ENCODE measurements at regions not wholly inside any gene's neighbourhood (a gene's known extent, or its start where the extent isn't known, plus 50 kb on each side); places are given as distances from the start of the nearest gene placed in this dataset.

DNA sequence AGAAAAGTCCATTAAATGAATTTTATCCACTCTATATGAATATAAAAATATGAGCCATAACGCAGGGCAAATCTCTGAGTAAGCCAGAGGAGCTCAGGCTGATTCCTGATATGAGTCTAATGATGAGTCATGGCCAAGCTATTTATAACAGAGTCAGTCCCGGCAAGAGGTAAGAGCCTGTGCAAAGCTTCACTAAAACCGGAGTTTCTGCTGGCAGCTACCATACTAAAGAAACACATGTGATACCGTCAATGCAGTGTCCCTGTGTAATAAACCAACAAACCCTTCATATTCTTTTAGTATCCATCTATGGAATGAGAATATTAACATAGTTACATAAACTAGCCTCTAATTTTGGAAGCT is 319.4 kb downstream of the KCNC2 start:
- TF ChIP-seq POLR2AphosphoS5 (IDR thresholded peaks at IDR 0.05; ENCODE audit: borderline replicate concordance, low read depth, low read length) (no peak), EZH2 (IDR thresholded peaks at IDR 0.05) (no peak), FOXP2 (optimal IDR thresholded peaks at IDR 0.05; ENCODE audit: control extremely low read depth, extremely low read length, insufficient read depth) (no peak)
